ENCODE measurements at regions not wholly inside any gene's neighbourhood (a gene's known extent, or its start where the extent isn't known, plus 50 kb on each side); places are given as distances from the start of the nearest gene placed in this dataset.

DNA sequence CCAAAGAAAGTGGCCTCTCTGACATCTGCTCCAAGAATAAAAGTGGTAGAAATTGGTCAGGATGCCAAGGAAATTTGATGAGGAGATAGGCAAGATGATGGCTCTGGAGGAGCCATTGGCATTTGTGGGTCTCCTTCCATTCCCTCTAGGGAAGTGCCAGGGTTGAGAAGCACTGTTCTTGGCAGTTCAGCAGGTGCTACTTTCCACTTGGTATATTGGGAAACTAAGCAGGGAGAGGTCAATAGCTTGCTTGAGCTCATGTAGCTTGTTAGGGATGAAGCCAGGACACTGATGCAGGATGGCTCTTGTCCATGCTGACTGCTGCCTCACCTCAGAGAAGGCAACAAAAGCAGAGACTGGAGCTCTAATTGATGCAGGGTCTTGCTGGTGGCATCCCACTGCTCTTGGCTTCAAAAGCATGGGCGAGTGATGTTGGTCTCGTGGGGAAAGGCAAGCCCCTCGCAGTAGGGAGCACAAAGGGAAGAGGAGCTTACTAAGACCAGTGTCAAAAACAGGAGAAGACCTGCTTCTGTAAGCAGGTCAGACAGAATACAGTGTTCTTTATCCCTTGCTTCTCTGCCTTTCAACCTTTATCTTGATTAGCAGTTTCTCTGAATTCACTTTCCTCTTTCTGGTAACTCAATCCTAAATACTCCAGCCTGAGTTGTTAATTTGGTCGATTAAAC lies 73.1 kb upstream of the RIPOR2 start:
- Histone ChIP-seq H3K14ac (ENCODE audit: insufficient read length) (no peak overlapping the region), H3K23me2 (ENCODE audit: low read depth, low read length) (no peaks in the 10 kb centered on the region), H3K27ac (ENCODE audit: low read depth, low read length) (no peak overlapping the region), H3K9ac (replicated peaks in 1 of 4; ENCODE audit: extremely low read depth in 1 of 4, low read depth in 3 of 4, low read length in 3 of 4) (no peak overlapping the region), H3K56ac (replicated peaks; ENCODE audit: insufficient read length, low read depth, low read length) (no peak overlapping the region), H3K9me3 (ENCODE audit: insufficient read depth in 2 of 2, low read depth in 1 of 2, low read length in 1 of 2) (no peaks in the 10 kb centered on the region), H3K79me2 (ENCODE audit: control insufficient read depth in 1 of 2, insufficient read depth in 2 of 2, low read length in 2 of 2) (no peaks in the 10 kb centered on the region), H3K27me3 (replicated peaks in 1 of 4; ENCODE audit: control insufficient read depth in 3 of 4, extremely low read depth in 1 of 4, insufficient read depth in 3 of 4, low read length in 3 of 4) (no peaks in the 10 kb centered on the region), H3K23ac (ENCODE audit: insufficient read length) (no peak overlapping the region), H4K8ac (ENCODE audit: extremely low read depth, insufficient read depth, low read length) (no peak overlapping the region), H2BK120ac (replicated peaks; ENCODE audit: low read depth, low read length) (no peak overlapping the region), H3K4me2 (ENCODE audit: insufficient read depth in 1 of 2, low read depth in 2 of 2, low read length in 2 of 2) (no peak overlapping the region), H2BK5ac (ENCODE audit: low read depth, low read length) (no peak overlapping the region), H4K91ac (replicated peaks; ENCODE audit: insufficient read length, low read length) (no peak overlapping the region), H2BK20ac (ENCODE audit: low read length) (no peak overlapping the region), H2AK5ac (ENCODE audit: low read depth, low read length) (no peak overlapping the region), H2BK15ac (ENCODE audit: low read length) (no peak overlapping the region), H3K36me3 (ENCODE audit: control insufficient read depth in 2 of 4, insufficient read depth in 4 of 4, low read length in 3 of 4) (no peaks in the 10 kb centered on the region), H2AFZ (ENCODE audit: low read length) (no peak overlapping the region), H4K5ac (ENCODE audit: insufficient read length, low read depth, low read length) (no peak overlapping the region), H3K4me1 (replicated peaks in 1 of 4; ENCODE audit: control insufficient read depth in 3 of 4, insufficient read depth in 4 of 4, low read length in 3 of 4) (peaks cover 0 to 4% (median 2%) of the 10 kb centered on the region in 4 experiments; a peak in 2 of 7 replicates), H2BK12ac (ENCODE audit: low read depth, low read length) (no peak overlapping the region), H3K79me1 (ENCODE audit: low read depth, low read length) (no peaks in the 10 kb centered on the region), H3K4me3 (ENCODE audit: extremely low read depth in 1 of 4, insufficient read depth in 2 of 4, low read depth in 3 of 4, low read length in 4 of 4) (no peak overlapping the region), H3K4ac (replicated peaks; ENCODE audit: insufficient read length, low read depth, low read length) (no peak overlapping the region), H3K18ac (ENCODE audit: extremely low read depth, low read length) (no peak overlapping the region), H4K20me1 (replicated peaks in 1 of 2; ENCODE audit: control insufficient read depth in 1 of 2, insufficient read depth in 2 of 2, low read length in 2 of 2) (no peaks in the 10 kb centered on the region)
- DNase-seq (ENCODE audit: low read depth in 1 of 2, low spot score in 2 of 2): no peak
- ChIA-PET POLR2A (ENCODE audit: partially characterized antibody) (interaction anchor here (1.2 kb wide), 1 partner anchor 88 kb away, joined by 3 read pairs; no protein-coding TSS in a partner anchor), CTCF (ENCODE audit: partially characterized antibody) (interaction anchor here (0.6 to 2.5 kb wide), 10 partner anchors 10 to 214 kb away, joined by 3 to 20 read pairs (median 4); no protein-coding TSS in a partner anchor)
- FAIRE-seq: no peak
- 86% methylated on average over 4 of the region's 4 CpGs; no CpG with 5 or more reads in 1 of the 2 experiments for WGBS, 2 experiments (ENCODE audit: extremely low coverage in 1 of 2, insufficient coverage in 1 of 2, insufficient read length in 1 of 2, insufficient replicate concordance in 2 of 2, low coverage in 1 of 2, low lambda C conversion rate in 2 of 2, missing lambda C conversion rate in 1 of 2)
- TF ChIP-seq, protein P1, sequence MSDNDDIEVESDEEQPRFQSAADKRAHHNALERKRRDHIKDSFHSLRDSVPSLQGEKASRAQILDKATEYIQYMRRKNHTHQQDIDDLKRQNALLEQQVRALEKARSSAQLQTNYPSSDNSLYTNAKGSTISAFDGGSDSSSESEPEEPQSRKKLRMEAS (IDR thresholded peaks at IDR 0.05): no peak
- TF ChIP-seq EZH2 (IDR thresholded peaks at IDR 0.05; ENCODE audit: low read depth, low read length, severe bottlenecking): no peak
- no peak for TF ChIP-seq RNF2 (IDR thresholded peaks at IDR 0.05; ENCODE audit: borderline replicate concordance, low read depth, low read length, missing control alignments, poor library complexity, severe bottlenecking)
- TF ChIP-seq, protein P2, sequence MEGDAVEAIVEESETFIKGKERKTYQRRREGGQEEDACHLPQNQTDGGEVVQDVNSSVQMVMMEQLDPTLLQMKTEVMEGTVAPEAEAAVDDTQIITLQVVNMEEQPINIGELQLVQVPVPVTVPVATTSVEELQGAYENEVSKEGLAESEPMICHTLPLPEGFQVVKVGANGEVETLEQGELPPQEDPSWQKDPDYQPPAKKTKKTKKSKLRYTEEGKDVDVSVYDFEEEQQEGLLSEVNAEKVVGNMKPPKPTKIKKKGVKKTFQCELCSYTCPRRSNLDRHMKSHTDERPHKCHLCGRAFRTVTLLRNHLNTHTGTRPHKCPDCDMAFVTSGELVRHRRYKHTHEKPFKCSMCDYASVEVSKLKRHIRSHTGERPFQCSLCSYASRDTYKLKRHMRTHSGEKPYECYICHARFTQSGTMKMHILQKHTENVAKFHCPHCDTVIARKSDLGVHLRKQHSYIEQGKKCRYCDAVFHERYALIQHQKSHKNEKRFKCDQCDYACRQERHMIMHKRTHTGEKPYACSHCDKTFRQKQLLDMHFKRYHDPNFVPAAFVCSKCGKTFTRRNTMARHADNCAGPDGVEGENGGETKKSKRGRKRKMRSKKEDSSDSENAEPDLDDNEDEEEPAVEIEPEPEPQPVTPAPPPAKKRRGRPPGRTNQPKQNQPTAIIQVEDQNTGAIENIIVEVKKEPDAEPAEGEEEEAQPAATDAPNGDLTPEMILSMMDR (IDR thresholded peaks at IDR 0.05; ENCODE audit: control extremely low read depth in 1 of 3, insufficient read depth in 1 of 3, low read depth in 1 of 3, low read length in 3 of 3): no peak
- TF ChIP-seq HDAC6 (IDR thresholded peaks at IDR 0.05; ENCODE audit: low read depth, low read length): no peak
- no peak for TF ChIP-seq SIX5 (IDR thresholded peaks at IDR 0.05; ENCODE audit: low read depth, low read length)
- no peak for TF ChIP-seq CHD2 (IDR thresholded peaks at IDR 0.05; ENCODE audit: low read length)
- no peak for TF ChIP-seq SUZ12 (IDR thresholded peaks at IDR 0.05; ENCODE audit: low read length)

Data from H1 (cell line).